ENCODE measurements at regions not wholly inside any gene's neighbourhood (a gene's known extent, or its start where the extent isn't known, plus 50 kb on each side); places are given as distances from the start of the nearest gene placed in this dataset.

- peak; percentile 42 for DNase-seq (ENCODE audit: low read depth)
- TF ChIP-seq CTCF (conservative IDR thresholded peaks at IDR 0.05; ENCODE audit: low read depth, low read length), result no peak
- no peak overlapping the region for H3K4me3 ChIP-seq (ENCODE audit: low read depth, low read length)
These were observed 168.5 kb upstream of the SLC39A10 start for GRCh38 chr2:195488567-195488966.

GRCh38 chr2:195486987-195487644 is 169.9 kb upstream of the SLC39A10 start:
- no peak for TF ChIP-seq CTCF (conservative IDR thresholded peaks at IDR 0.05; ENCODE audit: low read depth, low read length)
- DNase-seq (ENCODE audit: low read depth), result peak; percentile 88
- no peak overlapping the region for H3K4me3 ChIP-seq (ENCODE audit: low read depth, low read length)

GRCh38 chr2:195486520-195486919 is 170.5 kb upstream of the SLC39A10 start:
- TF ChIP-seq CTCF (conservative IDR thresholded peaks at IDR 0.05; ENCODE audit: low read depth, low read length), result no peak
- DNase-seq (ENCODE audit: low read depth), result no peak
- no peak overlapping the region for H3K4me3 ChIP-seq (ENCODE audit: low read depth, low read length)

- no peak for TF ChIP-seq CTCF (conservative IDR thresholded peaks at IDR 0.05; ENCODE audit: low read depth, low read length)
These were observed 175.0 kb upstream of the SLC39A10 start for GRCh38 chr2:195482010-195482409.

GRCh38 chr2:195480121-195480520 is 176.9 kb upstream of the SLC39A10 start:
- no peak for TF ChIP-seq CTCF (conservative IDR thresholded peaks at IDR 0.05; ENCODE audit: low read depth, low read length)

More at GRCh38 chr2:195482010-195482409, 175.0 kb upstream of the SLC39A10 start:
- no peak for DNase-seq (ENCODE audit: low read depth)
- H3K4me3 ChIP-seq (ENCODE audit: low read depth, low read length), result no peak overlapping the region

GRCh38 chr2:195479407-195479806 is 177.6 kb upstream of the SLC39A10 start:
- DNase-seq (ENCODE audit: low read depth), result no peak
- no peak for TF ChIP-seq CTCF (conservative IDR thresholded peaks at IDR 0.05; ENCODE audit: low read depth, low read length)
- H3K4me3 ChIP-seq (ENCODE audit: low read depth, low read length), result no peak overlapping the region

More at GRCh38 chr2:195480121-195480520, 176.9 kb upstream of the SLC39A10 start:
- no peak for DNase-seq (ENCODE audit: low read depth)
- H3K4me3 ChIP-seq (ENCODE audit: low read depth, low read length), result no peak overlapping the region

- no peak overlapping the region for H3K4me3 ChIP-seq (ENCODE audit: low read depth, low read length)
- TF ChIP-seq CTCF (conservative IDR thresholded peaks at IDR 0.05; ENCODE audit: low read depth, low read length), result no peak
- peak; percentile 70 for DNase-seq (ENCODE audit: low read depth)
These were observed 179.0 kb upstream of the SLC39A10 start for GRCh38 chr2:195477996-195478382.

All from choroid plexus epithelial cell (primary cell).